ENCODE measurements at regions not wholly inside any gene's neighbourhood (a gene's known extent, or its start where the extent isn't known, plus 50 kb on each side); places are given as distances from the start of the nearest gene placed in this dataset.

- no peaks in the 10 kb centered on the region for H4K20me1 ChIP-seq (ENCODE audit: control insufficient read depth, insufficient read depth, low read depth, low read length)
- H3K9me2 ChIP-seq (replicated peaks; ENCODE audit: control insufficient read depth, low read length): no peaks in the 10 kb centered on the region
- H3K4me1 ChIP-seq (ENCODE audit: control insufficient read depth, low read length): no peaks in the 10 kb centered on the region
- H3K9me3 ChIP-seq (ENCODE audit: control insufficient read depth, insufficient read depth, low read length): no peaks in the 10 kb centered on the region
- H3K36me3 ChIP-seq (ENCODE audit: control insufficient read depth, low read length): no peaks in the 10 kb centered on the region
- no peak overlapping the region for H3K4me2 ChIP-seq (ENCODE audit: low read length)
- no peaks in the 10 kb centered on the region for H3K79me2 ChIP-seq (ENCODE audit: control insufficient read depth, low read length)
- H3F3A ChIP-seq (ENCODE audit: control insufficient read depth, insufficient read depth): no peaks in the 10 kb centered on the region
- no peak overlapping the region for H3K4me3 ChIP-seq (ENCODE audit: low read length)
- no peak for TF ChIP-seq EZH2phosphoT487 (IDR thresholded peaks at IDR 0.05; ENCODE audit: borderline replicate concordance, low read length)
- TF ChIP-seq, protein P1, sequence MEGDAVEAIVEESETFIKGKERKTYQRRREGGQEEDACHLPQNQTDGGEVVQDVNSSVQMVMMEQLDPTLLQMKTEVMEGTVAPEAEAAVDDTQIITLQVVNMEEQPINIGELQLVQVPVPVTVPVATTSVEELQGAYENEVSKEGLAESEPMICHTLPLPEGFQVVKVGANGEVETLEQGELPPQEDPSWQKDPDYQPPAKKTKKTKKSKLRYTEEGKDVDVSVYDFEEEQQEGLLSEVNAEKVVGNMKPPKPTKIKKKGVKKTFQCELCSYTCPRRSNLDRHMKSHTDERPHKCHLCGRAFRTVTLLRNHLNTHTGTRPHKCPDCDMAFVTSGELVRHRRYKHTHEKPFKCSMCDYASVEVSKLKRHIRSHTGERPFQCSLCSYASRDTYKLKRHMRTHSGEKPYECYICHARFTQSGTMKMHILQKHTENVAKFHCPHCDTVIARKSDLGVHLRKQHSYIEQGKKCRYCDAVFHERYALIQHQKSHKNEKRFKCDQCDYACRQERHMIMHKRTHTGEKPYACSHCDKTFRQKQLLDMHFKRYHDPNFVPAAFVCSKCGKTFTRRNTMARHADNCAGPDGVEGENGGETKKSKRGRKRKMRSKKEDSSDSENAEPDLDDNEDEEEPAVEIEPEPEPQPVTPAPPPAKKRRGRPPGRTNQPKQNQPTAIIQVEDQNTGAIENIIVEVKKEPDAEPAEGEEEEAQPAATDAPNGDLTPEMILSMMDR (IDR thresholded peaks at IDR 0.05; ENCODE audit: low read depth, low read length, poor library complexity, severe bottlenecking): no peak
- no peak overlapping the region for H3K27ac ChIP-seq (ENCODE audit: low read depth, low read length)
- H3K27me3 ChIP-seq (ENCODE audit: control insufficient read depth, low read length): peaks cover 4% of the 10 kb centered on the region; the same call in 1 of the 2 replicates
Observed at GRCh38 chr4:17398035-17398434, 113.9 kb downstream of the QDPR start.

DNA sequence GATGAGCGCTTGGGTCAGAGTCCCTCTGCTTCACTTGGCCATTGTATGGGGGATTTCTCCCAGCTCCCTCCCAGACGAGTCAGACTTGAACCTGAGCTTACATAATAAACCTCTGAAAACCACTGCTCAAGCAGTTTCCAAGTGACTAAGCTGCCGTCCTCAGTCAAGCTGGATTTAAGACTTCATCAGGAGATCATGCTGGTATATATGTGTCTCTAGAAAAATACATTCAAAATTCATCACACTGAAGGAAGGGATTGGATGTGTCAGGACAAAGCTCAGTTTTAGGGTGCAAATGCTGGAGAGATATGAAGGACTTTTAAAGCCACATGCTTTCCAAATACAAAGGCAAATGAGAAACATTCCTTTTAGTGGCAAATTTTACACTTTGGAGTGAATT lies 114.3 kb downstream of the QDPR start:
- no peaks in the 10 kb centered on the region for H4K20me1 ChIP-seq (ENCODE audit: control insufficient read depth, insufficient read depth, low read depth, low read length)
- TF ChIP-seq EZH2phosphoT487 (IDR thresholded peaks at IDR 0.05; ENCODE audit: borderline replicate concordance, low read length): no peak
- TF ChIP-seq, protein P1 (IDR thresholded peaks at IDR 0.05; ENCODE audit: low read depth, low read length, poor library complexity, severe bottlenecking): no peak
- H3K4me1 ChIP-seq (ENCODE audit: control insufficient read depth, low read length): no peaks in the 10 kb centered on the region
- no peaks in the 10 kb centered on the region for H3K9me3 ChIP-seq (ENCODE audit: control insufficient read depth, insufficient read depth, low read length)
- H3K27me3 ChIP-seq (ENCODE audit: control insufficient read depth, low read length): peaks cover 4% of the 10 kb centered on the region; the same call in 1 of the 2 replicates
- H3K4me3 ChIP-seq (ENCODE audit: low read length): no peak overlapping the region
- H3K79me2 ChIP-seq (ENCODE audit: control insufficient read depth, low read length): no peaks in the 10 kb centered on the region
- no peaks in the 10 kb centered on the region for H3K36me3 ChIP-seq (ENCODE audit: control insufficient read depth, low read length)
- no peak overlapping the region for H3K4me2 ChIP-seq (ENCODE audit: low read length)
- no peaks in the 10 kb centered on the region for H3F3A ChIP-seq (ENCODE audit: control insufficient read depth, insufficient read depth)
- H3K9me2 ChIP-seq (replicated peaks; ENCODE audit: control insufficient read depth, low read length): no peaks in the 10 kb centered on the region
- no peak overlapping the region for H3K27ac ChIP-seq (ENCODE audit: low read depth, low read length)

- TF ChIP-seq, protein P1 (IDR thresholded peaks at IDR 0.05; ENCODE audit: low read depth, low read length, poor library complexity, severe bottlenecking): no peak
- TF ChIP-seq EZH2phosphoT487 (IDR thresholded peaks at IDR 0.05; ENCODE audit: borderline replicate concordance, low read length): no peak
- Histone ChIP-seq H3K4me1 (ENCODE audit: control insufficient read depth, low read length) (no peaks in the 10 kb centered on the region), H3K27ac (ENCODE audit: low read depth, low read length) (no peak overlapping the region), H3K9me2 (replicated peaks; ENCODE audit: control insufficient read depth, low read length) (no peaks in the 10 kb centered on the region), H4K20me1 (ENCODE audit: control insufficient read depth, insufficient read depth, low read depth, low read length) (no peaks in the 10 kb centered on the region), H3K79me2 (ENCODE audit: control insufficient read depth, low read length) (no peaks in the 10 kb centered on the region), H3K9me3 (ENCODE audit: control insufficient read depth, insufficient read depth, low read length) (no peaks in the 10 kb centered on the region), H3K4me3 (ENCODE audit: low read length) (no peak overlapping the region), H3K36me3 (ENCODE audit: control insufficient read depth, low read length) (no peaks in the 10 kb centered on the region), H3K27me3 (ENCODE audit: control insufficient read depth, low read length) (no peaks in the 10 kb centered on the region), H3F3A (ENCODE audit: control insufficient read depth, insufficient read depth) (no peaks in the 10 kb centered on the region), H3K4me2 (ENCODE audit: low read length) (no peak overlapping the region)
Observed at GRCh38 chr4:17385403-17385802, 126.5 kb downstream of the QDPR start.

Data from DOHH2 (cell line).